ENCODE measurements at regions not wholly inside any gene's neighbourhood (a gene's known extent, or its start where the extent isn't known, plus 50 kb on each side); places are given as distances from the start of the nearest gene placed in this dataset.

GRCh38 chr12:59067083-59067482 lies 146.8 kb upstream of the LRIG3 start:
- ATAC-seq = no peak
- Histone ChIP-seq H3K4me3 (ENCODE audit: low read depth in 2 of 2, low read length in 2 of 2) (no peak overlapping the region), H3K27ac (ENCODE audit: low read length) (no peak overlapping the region), H3K36me3 (ENCODE audit: control insufficient read depth, insufficient read depth, low read length) (no peaks in the 10 kb centered on the region), H3K4me1 (ENCODE audit: control insufficient read depth, insufficient read depth, low read length) (no peaks in the 10 kb centered on the region), H3K9me3 (ENCODE audit: control insufficient read depth, insufficient read depth, low read depth, low read length) (no peaks in the 10 kb centered on the region), H3K27me3 (ENCODE audit: control insufficient read depth, insufficient read depth, low read length) (no peaks in the 10 kb centered on the region)
- ChIA-PET POLR2A (no interaction called here), CTCF (no interaction called here)
- no peak for TF ChIP-seq POLR2AphosphoS5 (IDR thresholded peaks at IDR 0.05; ENCODE audit: low read depth, low read length)
- no TSS peak for BruUV-seq (replicated peaks)
- no peak for DNase-seq (ENCODE audit: low read depth, low spot score)
- in situ Hi-C loops (cut with HindIII; ENCODE audit: low pct_unique_long_range_greater_than_20kb, low sequenced_read_pairs) (no loop called here), intact Hi-C loops (cut with micrococcal nuclease; ENCODE audit: unreplicated experiment) (no loop called here)

GRCh38 chr12:59066445-59066844 lies 146.1 kb upstream of the LRIG3 start:
- BruUV-seq (replicated peaks) = no TSS peak
- in situ Hi-C loops (cut with HindIII; ENCODE audit: low pct_unique_long_range_greater_than_20kb, low sequenced_read_pairs) (no loop called here), intact Hi-C loops (cut with micrococcal nuclease; ENCODE audit: unreplicated experiment) (no loop called here)
- CTCF ChIA-PET = no interaction called here
- H3K36me3 ChIP-seq (ENCODE audit: control insufficient read depth, insufficient read depth, low read length) = no peaks in the 10 kb centered on the region
- H3K27ac ChIP-seq (ENCODE audit: low read length) = no peak overlapping the region
- DNase-seq (ENCODE audit: low read depth, low spot score) (no peak), ATAC-seq (no peak)
- H3K4me1 ChIP-seq (ENCODE audit: control insufficient read depth, insufficient read depth, low read length) = no peaks in the 10 kb centered on the region
- H3K9me3 ChIP-seq (ENCODE audit: control insufficient read depth, insufficient read depth, low read depth, low read length) = no peaks in the 10 kb centered on the region
- POLR2A ChIA-PET = no interaction called here
- H3K27me3 ChIP-seq (ENCODE audit: control insufficient read depth, insufficient read depth, low read length) = no peaks in the 10 kb centered on the region
- no peak for TF ChIP-seq REST (IDR thresholded peaks at IDR 0.05; ENCODE audit: insufficient read depth in 1 of 2, low read depth in 2 of 2, low read length in 1 of 2)
- no peak for TF ChIP-seq SIN3A (IDR thresholded peaks at IDR 0.05; ENCODE audit: borderline replicate concordance, insufficient read depth, low read depth, low read length)
- TF ChIP-seq POLR2AphosphoS5 (IDR thresholded peaks at IDR 0.05; ENCODE audit: low read depth, low read length) = no peak
- TF ChIP-seq TCF7L2 (IDR thresholded peaks at IDR 0.05; ENCODE audit: low read depth, low read length) = no peak
- TF ChIP-seq CTCF (IDR thresholded peaks at IDR 0.05) = no peak
- no peak overlapping the region for H3K4me3 ChIP-seq (ENCODE audit: low read depth in 2 of 2, low read length in 2 of 2)

GRCh38 chr12:59059088-59059935 lies 139.0 kb upstream of the LRIG3 start:
- POLR2A ChIA-PET = no interaction called here

More at GRCh38 chr12:59059088-59059935, 139.0 kb upstream of the LRIG3 start:
- no TSS peak for BruUV-seq (replicated peaks)
- Histone ChIP-seq H3K27me3 (ENCODE audit: control insufficient read depth, insufficient read depth, low read length) (no peaks in the 10 kb centered on the region), H3K36me3 (ENCODE audit: control insufficient read depth, insufficient read depth, low read length) (no peaks in the 10 kb centered on the region), H3K4me3 (ENCODE audit: low read depth in 2 of 2, low read length in 2 of 2) (no peak overlapping the region), H3K9me3 (ENCODE audit: control insufficient read depth, insufficient read depth, low read depth, low read length) (no peaks in the 10 kb centered on the region), H3K4me1 (ENCODE audit: control insufficient read depth, insufficient read depth, low read length) (no peaks in the 10 kb centered on the region; the same call in 1 of the 2 replicates), H3K27ac (ENCODE audit: low read length) (no peak overlapping the region)
- CTCF ChIA-PET = no interaction called here
- DNase-seq (ENCODE audit: low read depth, low spot score) = no peak
- no peak for ATAC-seq
- TF ChIP-seq TCF7L2 (IDR thresholded peaks at IDR 0.05; ENCODE audit: low read depth, low read length) (no peak), REST (IDR thresholded peaks at IDR 0.05; ENCODE audit: insufficient read depth in 1 of 2, low read depth in 2 of 2, low read length in 1 of 2) (no peak), CTCF (IDR thresholded peaks at IDR 0.05) (no peak), POLR2AphosphoS5 (IDR thresholded peaks at IDR 0.05; ENCODE audit: low read depth, low read length) (no peak), SIN3A (IDR thresholded peaks at IDR 0.05; ENCODE audit: borderline replicate concordance, insufficient read depth, low read depth, low read length) (no peak)
- intact Hi-C loops (cut with micrococcal nuclease; ENCODE audit: unreplicated experiment) (no loop called here), in situ Hi-C loops (cut with HindIII; ENCODE audit: low pct_unique_long_range_greater_than_20kb, low sequenced_read_pairs) (no loop called here)
